K562 (cell line): ENCODE measurements at regions not wholly inside any gene's neighbourhood (a gene's known extent, or its start where the extent isn't known, plus 50 kb on each side); places are given as distances from the start of the nearest gene placed in this dataset.

Source experiments
- ATAC-seq: fragments of 200-7000 bp; cut with Tn5 transposase; 3 replicates; pipeline ENCODE4 v1.9.1; 2020; ENCODE audit warnings: moderate library complexity
- BruUV-seq: library from RNA; stranded (reverse); fragments of 400-500 nt; replicated peaks from 2 replicates; lab custom pipeline; 2021; lab: Mats Ljungman, UMichigan
- CTCF ChIA-PET: fragments of 300-600 bp; formaldehyde crosslinking; extraction: SDS; loops from one replicate; lab custom pipeline; 2021; ENCODE audit warnings: low intra/inter-chr PET ratio; lab: Yijun Ruan, JAX
- POLR2A ChIA-PET: fragments of 300-600, 350-650 bp; sonication (Branson Sonifier 250); formaldehyde crosslinking; extraction: SDS; loops from one replicate; lab custom pipeline; 2021; ENCODE audit warnings: antibody characterized with exemption, inconsistent platforms; lab: Yijun Ruan, JAX
- DNase-seq, 4 experiments: peaks; one replicate each; pipeline versions ENCODE4 v3.0.0 to v3.0.0-alpha.2; 2011 to 2018; ENCODE audit warnings: low spot score in 3 of 4, mixed read lengths in 3 of 4; ENCODE audit errors: extremely low read depth in 1 of 4
- FAIRE-seq: peaks from 2 replicates; lab custom pipeline; 2011; peaks lifted over from hg19 to GRCh38; lab: Jason Lieb, UNC
- H2AFZ ChIP-seq: 2 replicates; pipeline ENCODE4 v1.6.0; 2011; ENCODE audit warnings: low read depth, low read length, control low read depth, inconsistent platforms
- H3K27ac ChIP-seq: fragments of 200-600 bp; 3 replicates; pipeline ENCODE4 v1.8.0; 2011; ENCODE audit warnings: low read depth, mild to moderate bottlenecking, control low read depth, inconsistent platforms, low read length, moderate library complexity, mixed read lengths; ENCODE audit errors: extremely low read depth
- H3K27me3 ChIP-seq, 2 experiments: fragments of 300-600 bp in 1 of 2; 2 replicates in 1 of 2; 3 replicates in 1 of 2; pipeline versions ENCODE4 v1.6.0 to v1.8.0; 2011; ENCODE audit warnings: inconsistent platforms in 2 of 2, low read length in 2 of 2, mild to moderate bottlenecking in 1 of 2, mixed read lengths in 1 of 2, moderate library complexity in 1 of 2; ENCODE audit not compliant: control insufficient read depth in 2 of 2, insufficient read depth in 2 of 2
- H3K36me3 ChIP-seq: fragments of 300-600 bp; 3 replicates; pipeline ENCODE4 v1.8.0; 2011; ENCODE audit warnings: mild to moderate bottlenecking, low read length, inconsistent platforms; ENCODE audit not compliant: control insufficient read depth, insufficient read depth
- H3K4me1 ChIP-seq, 2 experiments: fragments of 200-600 bp in 1 of 2; replicated peaks in 1 of 2; 2 replicates in 1 of 2; 3 replicates in 1 of 2; pipeline versions ENCODE4 v1.5.1 to v1.8.0; 2011; ENCODE audit warnings: inconsistent platforms in 2 of 2, low read length in 2 of 2, mild to moderate bottlenecking in 1 of 2, mixed read lengths in 1 of 2, moderate library complexity in 1 of 2; ENCODE audit not compliant: control insufficient read depth in 2 of 2, insufficient read depth in 2 of 2
- H3K4me2 ChIP-seq: 2 replicates; pipeline ENCODE4 v1.6.1; 2011; ENCODE audit warnings: low read length, control low read depth, inconsistent platforms, mixed read lengths; ENCODE audit not compliant: insufficient read depth
- H3K4me3 ChIP-seq: fragments of 200-600 bp; sonication (generic), shearing (Covaris generic); 2 replicates; pipeline ENCODE4 v1.5.1; 2016; ENCODE audit warnings: control low read depth, inconsistent platforms
- H3K79me2 ChIP-seq: fragments of 200-600 bp; 3 replicates; pipeline ENCODE4 v1.8.0; 2011; ENCODE audit warnings: low read length, inconsistent platforms; ENCODE audit not compliant: control insufficient read depth, insufficient read depth
- H3K9ac ChIP-seq, 2 experiments: 2 replicates each; pipeline versions ENCODE4 v1.6.0 to v1.6.1; 2011; ENCODE audit warnings: low read depth in 2 of 2, low read length in 2 of 2, control low read depth in 1 of 2, inconsistent platforms in 1 of 2, mild to moderate bottlenecking in 1 of 2, mixed read lengths in 1 of 2; ENCODE audit not compliant: insufficient read depth in 1 of 2
- H3K9me1 ChIP-seq: one replicate; pipeline ENCODE4 v1.6.0; 2011; ENCODE audit warnings: inconsistent platforms, mild to moderate bottlenecking, low read length, moderate library complexity; ENCODE audit not compliant: control insufficient read depth, insufficient read depth
- H3K9me3 ChIP-seq: replicated peaks from 2 replicates; pipeline ENCODE4 v1.5.1; 2011; ENCODE audit warnings: low read depth, low read length, inconsistent platforms; ENCODE audit not compliant: control insufficient read depth, insufficient read depth
- H4K20me1 ChIP-seq: replicated peaks from 2 replicates; pipeline ENCODE4 v1.6.1; 2011; ENCODE audit warnings: low read length, inconsistent platforms, mixed read lengths; ENCODE audit not compliant: control insufficient read depth, insufficient read depth
- CTCF ChIP-seq, 3 experiments: IDR thresholded peaks in 2 of 3; conservative IDR thresholded peaks in 1 of 3; 2 replicates each; pipeline ENCODE4 v1.5.1; 2011 to 2012; ENCODE audit warnings: low read length in 3 of 3, mild to moderate bottlenecking in 3 of 3, control low read depth in 2 of 3, improper control_type of control experiment in 1 of 3, inconsistent platforms in 1 of 3, low read depth in 1 of 3, mixed read lengths in 1 of 3, moderate library complexity in 1 of 3; ENCODE audit not compliant: insufficient read depth in 2 of 3
- ELF2 ChIP-seq: fragments of 250-450 bp; sonication (Bioruptor Pico); IDR thresholded peaks from 2 replicates; pipeline ENCODE4 v1.5.0; 2021; ENCODE audit warnings: mild to moderate bottlenecking
- MEIS2 ChIP-seq: fragments of 450-650 bp; IDR thresholded peaks from 2 replicates; pipeline ENCODE4 v1.6.1; 2014; ENCODE audit warnings: mild to moderate bottlenecking; ENCODE audit not compliant: partially characterized antibody
- POLR2AphosphoS2 ChIP-seq: IDR thresholded peaks from 2 replicates; pipeline ENCODE4 v1.6.1; 2012; ENCODE audit warnings: low read length, improper control_type of control experiment
- SMARCA4 ChIP-seq: fragments of 450-650 bp; IDR thresholded peaks from 2 replicates; pipeline ENCODE4 v1.6.1; 2016
- ZNF316 ChIP-seq: fragments of 450-650 bp; IDR thresholded peaks from 2 replicates; pipeline ENCODE4 v1.6.1; 2016
- WGBS: fragments of 100-300 bp; shearing (Covaris generic); methylation state at CpG from one replicate; pipeline ENCODE4 v1.1.6; 2016; ENCODE audit warnings: low coverage, mixed read lengths; ENCODE audit not compliant: insufficient coverage; ENCODE audit errors: missing lambda C conversion rate; 5-methylcytosine and 5-hydroxymethylcytosine counted together
- in situ Hi-C: fragments of 300-500 bp; cut with MboI; formaldehyde crosslinking; loops from 4 replicates; pipeline ENCODE4 v1.15.0; 2018; ENCODE audit warnings: inconsistent platforms, mixed read lengths
- intact Hi-C: fragments of 100-400 bp; cut with micrococcal nuclease; formaldehyde crosslinking; loops from 2 replicates; pipeline ENCODE4 v1.14.2; 2022

DNA sequence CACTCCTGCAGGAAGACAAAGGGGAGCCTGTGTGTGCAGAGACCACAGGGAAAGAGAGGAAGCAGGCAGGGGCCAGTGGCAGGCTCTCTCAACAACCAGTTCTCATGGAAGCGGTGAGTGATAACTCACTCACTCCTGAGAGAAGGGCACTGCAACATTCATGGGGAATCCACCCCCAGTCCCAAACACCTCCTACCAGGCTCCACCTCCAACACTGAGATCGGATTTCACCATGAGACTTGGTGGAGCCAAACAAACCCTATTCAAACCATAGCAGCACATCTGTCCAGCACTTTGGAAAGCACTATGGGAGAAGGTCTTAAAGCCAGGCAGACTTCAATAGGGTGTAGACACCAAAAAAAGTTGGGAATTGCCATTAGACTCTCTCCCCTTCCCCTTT is 345.7 kb upstream of the SPRED2 start:
- BruUV-seq, result no TSS peak
- Histone ChIP-seq H3K27me3 (no peaks in the 10 kb centered on the region), H3K4me3 (no peak overlapping the region), H3K27ac (no peak overlapping the region), H3K9ac (no peak overlapping the region), H2AFZ (no peak overlapping the region), H3K4me2 (no peak overlapping the region), H3K36me3 (no peaks in the 10 kb centered on the region), H3K4me1 (no peaks in the 10 kb centered on the region; a peak in 1 of 5 replicates), H4K20me1 (no peaks in the 10 kb centered on the region), H3K79me2 (no peaks in the 10 kb centered on the region), H3K9me3 (no peaks in the 10 kb centered on the region), H3K9me1 (no peaks in the 10 kb centered on the region)
- in situ Hi-C loops, result no loop called here
- POLR2A ChIA-PET, result interaction anchor here (0.7 kb wide), 1 partner anchor 10 kb away, joined by 3 read pairs; no protein-coding TSS in a partner anchor
- intact Hi-C loops, result no loop called here
- DNase-seq, result no peak
- ATAC-seq, result peak; percentile 46; the same call in 2 of the 3 replicates
- WGBS, result 29% methylated on average over 2 of the region's 2 CpGs
- CTCF ChIA-PET, result no interaction called here
- TF ChIP-seq POLR2AphosphoS2 (no peak), ZNF316 (0 out of 2 replicates have a peak, but pooled peaks have one; percentile 12)
- no peak for FAIRE-seq

- ChIA-PET CTCF (no interaction called here), POLR2A (no interaction called here)
- no peak for ATAC-seq
- Histone ChIP-seq H3K79me2 (no peaks in the 10 kb centered on the region), H3K4me1 (no peaks in the 10 kb centered on the region), H3K9ac (no peak overlapping the region), H3K4me3 (no peak overlapping the region), H3K9me3 (no peaks in the 10 kb centered on the region), H3K27ac (no peak overlapping the region), H2AFZ (no peak overlapping the region), H3K27me3 (peaks cover 3 to 4% of the 10 kb centered on the region in 2 experiments; a peak in 2 of 5 replicates), H4K20me1 (no peaks in the 10 kb centered on the region), H3K36me3 (no peaks in the 10 kb centered on the region), H3K9me1 (no peaks in the 10 kb centered on the region), H3K4me2 (no peak overlapping the region)
- 13% methylated on average over 2 of the region's 2 CpGs for WGBS
- in situ Hi-C loops (no loop called here), intact Hi-C loops (no loop called here)
- BruUV-seq, result no TSS peak
- no peak for DNase-seq
- TF ChIP-seq SMARCA4 (no peak), CTCF (IDR thresholded peaks at IDR 0.05 in 2 of 3, conservative IDR thresholded peaks at IDR 0.05 in 1 of 3; ENCODE audit: insufficient read depth in 2 of 3, low read depth in 1 of 3, low read length in 3 of 3) (0 out of 6 replicates have a peak, but pooled peaks of 1 of the 3 experiments have one; percentile 2), ELF2 (CRISPR knock-in tag) (no peak), MEIS2 (no peak)
- FAIRE-seq, result no peak
Measured at GRCh38 chr2:65775839-65776238, 343.4 kb upstream of the SPRED2 start.
